Peyer's patch (tissue), 4 donors: ENCODE measurements at regions not wholly inside any gene's neighbourhood (a gene's known extent, or its start where the extent isn't known, plus 50 kb on each side); places are given as distances from the start of the nearest gene placed in this dataset.
"Not testable (repeated sequence)": the region's sequence is repeated elsewhere in the genome, so short reads cannot be mapped to it uniquely, and the experiment has no call there.

Experiments
- DNase-seq, 3 donors: peaks; one replicate each; pipeline ENCODE4 v3.0.0-alpha.2; 2017 to 2019
- H3K27ac ChIP-seq, 4 donors: fragments of 200-600 bp; sonication (generic); one replicate each; pipeline ENCODE4 v1.5.1; 2016 to 2019
- H3K27me3 ChIP-seq, 2 donors: fragments of 200-600 bp; sonication (generic); one replicate each; pipeline ENCODE4 v1.5.1; 2019
- H3K36me3 ChIP-seq, 3 donors: fragments of 200-600 bp; sonication (generic); one replicate each; pipeline ENCODE4 v1.5.1; 2016 to 2019
- H3K4me1 ChIP-seq, 4 donors: fragments of 200-600 bp; sonication (generic); one replicate each; pipeline ENCODE4 v1.5.1; 2016 to 2019
- H3K4me3 ChIP-seq, 4 donors: fragments of 200-600 bp; sonication (generic); 1 replicate in 3 of 4; 2 replicates in 1 of 4; pipeline ENCODE4 v1.5.1; 2016 to 2019; ENCODE audit warnings: mild to moderate bottlenecking in 1 of 4
- H3K9me3 ChIP-seq, 4 donors: fragments of 200-600 bp; sonication (generic); one replicate each; pipeline ENCODE4 v1.5.1; 2016 to 2019; ENCODE audit warnings: mild to moderate bottlenecking in 1 of 4
- CTCF ChIP-seq, 6 experiments: fragments of 450-650 bp in 4 of 6; fragments of 200-600 bp in 2 of 6; sonication (generic) in 1 of 6; IDR thresholded peaks; one replicate each; pipeline ENCODE4 v1.5.1; 2017 to 2019; ENCODE audit warnings: antibody characterized with exemption in 6 of 6, mild to moderate bottlenecking in 3 of 6, moderate library complexity in 1 of 6
- POLR2A ChIP-seq, 2 donors: fragments of 450-650 bp; IDR thresholded peaks; one replicate each; pipeline ENCODE4 v1.5.1; 2017; ENCODE audit warnings: antibody characterized with exemption in 2 of 2, mild to moderate bottlenecking in 2 of 2, moderate library complexity in 2 of 2

GRCh38 chr12:63005382-63005781 lies 70.4 kb upstream of the PPM1H start:
- no peak for DNase-seq
- Histone ChIP-seq H3K9me3 (no peaks in the 10 kb centered on the region), H3K27ac (no peak overlapping the region), H3K36me3 (no peaks in the 10 kb centered on the region), H3K4me3 (no peak overlapping the region), H3K27me3 (no peaks in the 10 kb centered on the region), H3K4me1 (no peaks in the 10 kb centered on the region)
- TF ChIP-seq POLR2A (IDR thresholded peaks at IDR 0.05) = no peak
- no peak for TF ChIP-seq CTCF (IDR thresholded peaks at IDR 0.05)

- TF ChIP-seq CTCF (IDR thresholded peaks at IDR 0.05) (no peak), POLR2A (IDR thresholded peaks at IDR 0.05) (no peak)
- no peak overlapping the region for H3K4me3 ChIP-seq
- no peak for DNase-seq
- H3K27me3 ChIP-seq = no peaks in the 10 kb centered on the region
- no peaks in the 10 kb centered on the region for H3K4me1 ChIP-seq
- no peaks in the 10 kb centered on the region for H3K9me3 ChIP-seq
- H3K36me3 ChIP-seq = no peaks in the 10 kb centered on the region
- no peak overlapping the region for H3K27ac ChIP-seq
Measured at GRCh38 chr12:63003223-63003819, 68.4 kb upstream of the PPM1H start.

- H3K4me1 ChIP-seq, H3K4me3 ChIP-seq, H3K27me3 ChIP-seq, DNase-seq, H3K27ac ChIP-seq, H3K9me3 ChIP-seq, H3K36me3 ChIP-seq: not testable (repeated sequence)
Measured at GRCh38 chr12:63002059-63002458, 67.1 kb upstream of the PPM1H start.

- DNase-seq = no peak
- H3K9me3 ChIP-seq = no peaks in the 10 kb centered on the region
- TF ChIP-seq POLR2A (IDR thresholded peaks at IDR 0.05) = no peak
- no peak for TF ChIP-seq CTCF (IDR thresholded peaks at IDR 0.05)
Measured at GRCh38 chr12:62998454-62998853, 63.5 kb upstream of the PPM1H start.

GRCh38 chr12:62995097-62995496 lies 60.1 kb upstream of the PPM1H start:
- Histone ChIP-seq H3K27ac (no peak overlapping the region), H3K4me1 (no peaks in the 10 kb centered on the region), H3K27me3 (no peaks in the 10 kb centered on the region), H3K36me3 (no peaks in the 10 kb centered on the region), H3K9me3 (no peaks in the 10 kb centered on the region), H3K4me3 (no peak overlapping the region)
- no peak for DNase-seq
- TF ChIP-seq CTCF (IDR thresholded peaks at IDR 0.05) = no peak
- no peak for TF ChIP-seq POLR2A (IDR thresholded peaks at IDR 0.05)

More at GRCh38 chr12:62998454-62998853, 63.5 kb upstream of the PPM1H start:
- Histone ChIP-seq H3K27me3 (no peaks in the 10 kb centered on the region), H3K4me3 (no peak overlapping the region), H3K4me1 (no peaks in the 10 kb centered on the region), H3K36me3 (no peaks in the 10 kb centered on the region), H3K27ac (no peak overlapping the region)

- Histone ChIP-seq H3K27me3 (no peaks in the 10 kb centered on the region), H3K4me3 (no peak overlapping the region), H3K9me3 (no peaks in the 10 kb centered on the region), H3K4me1 (no peaks in the 10 kb centered on the region), H3K27ac (no peak overlapping the region), H3K36me3 (no peaks in the 10 kb centered on the region)
- no peak for DNase-seq
- TF ChIP-seq POLR2A (IDR thresholded peaks at IDR 0.05) (no peak), CTCF (IDR thresholded peaks at IDR 0.05) (no peak)
Measured at GRCh38 chr12:62986844-62987243, 51.9 kb upstream of the PPM1H start.
